ENCODE measurements at regions not wholly inside any gene's neighbourhood (a gene's known extent, or its start where the extent isn't known, plus 50 kb on each side); places are given as distances from the start of the nearest gene placed in this dataset.

- peaks cover 7 to 12% of the 10 kb centered on the region in 2 donors for H3K36me3 Mint-ChIP-seq
- no peak overlapping the region for H3K27ac Mint-ChIP-seq
- ATAC-seq (no peak), DNase-seq (ENCODE audit: low spot score in 2 of 2) (no peak)
- peaks cover 18 to 34% of the 10 kb centered on the region in 2 donors for H3K9me3 Mint-ChIP-seq
These were observed 55.1 kb upstream of the NSMCE3 start for GRCh38 chr15:29324746-29325145.

GRCh38 chr15:29323557-29323956 is 53.9 kb upstream of the NSMCE3 start:
- Mint-ChIP-seq H3K9me3 (peaks cover 18 to 34% of the 10 kb centered on the region in 2 donors), H3K27ac (no peak overlapping the region), H3K36me3 (peaks cover 7 to 12% of the 10 kb centered on the region in 2 donors)
- ATAC-seq, result no peak
- DNase-seq (ENCODE audit: low spot score in 2 of 2), result no peak

DNA sequence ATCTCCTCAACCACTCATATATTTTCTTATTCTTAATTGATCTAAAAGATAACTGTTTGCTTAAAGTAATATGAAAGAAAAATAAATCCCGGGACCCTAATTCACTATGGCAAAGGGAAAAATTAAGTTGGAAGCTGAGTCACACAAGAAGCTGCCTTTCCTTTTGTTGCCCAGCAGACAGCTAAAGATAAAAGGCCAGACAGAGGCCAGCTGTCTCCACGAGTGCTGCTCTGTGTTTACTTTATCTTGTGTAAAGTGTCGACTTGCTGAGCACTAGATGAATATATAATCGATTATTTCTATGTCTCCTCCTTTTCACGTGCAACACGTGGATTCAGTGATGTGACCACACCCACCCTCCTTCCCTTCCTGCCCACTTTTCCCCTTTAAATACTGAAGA is 52.8 kb upstream of the NSMCE3 start:
- Mint-ChIP-seq H3K36me3 (peaks cover 7 to 12% of the 10 kb centered on the region in 2 donors), H3K27ac (no peak overlapping the region), H3K9me3 (peaks cover 18 to 34% of the 10 kb centered on the region in 2 donors)
- ATAC-seq (no peak), DNase-seq (ENCODE audit: low spot score in 2 of 2) (no peak)

DNA sequence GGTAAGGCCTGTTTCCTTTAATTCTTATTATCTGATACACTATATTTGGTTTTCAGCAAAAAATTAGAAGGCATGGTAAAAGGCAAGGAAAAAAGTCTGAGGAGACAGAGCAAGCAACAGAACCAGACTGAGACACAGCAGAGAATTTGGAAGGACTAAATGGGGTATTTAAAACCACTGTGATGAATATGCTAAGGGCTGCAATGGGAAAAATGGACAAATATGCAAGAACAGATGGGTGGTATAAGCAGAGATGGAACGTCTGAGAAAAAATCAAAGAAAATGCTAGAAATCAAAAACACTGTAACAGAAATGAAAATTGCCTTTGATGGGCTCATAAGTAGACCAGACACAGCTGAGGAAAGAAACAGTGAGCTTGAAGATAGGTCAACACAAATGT is 50.8 kb upstream of the NSMCE3 start:
- DNase-seq (ENCODE audit: low spot score in 2 of 2), result no peak

GRCh38 chr15:29319823-29320222 is 50.2 kb upstream of the NSMCE3 start:
- no peak for ATAC-seq
- Mint-ChIP-seq H3K27ac (no peak overlapping the region), H3K9me3 (peaks cover 9 to 17% of the 10 kb centered on the region in 2 donors), H3K36me3 (peaks cover 0 to 9% of the 10 kb centered on the region in 2 donors)
- no peak for DNase-seq (ENCODE audit: low spot score in 2 of 2)

More for the DNA sequence above, 50.8 kb upstream of the NSMCE3 start:
- no peak overlapping the region for H3K27ac Mint-ChIP-seq
- H3K9me3 Mint-ChIP-seq, result peaks cover 13 to 23% of the 10 kb centered on the region in 2 donors
- peaks cover 0 to 12% of the 10 kb centered on the region in 2 donors for H3K36me3 Mint-ChIP-seq
- no peak for ATAC-seq

All from activated naive CD4-positive, alpha-beta T cell treated with anti-CD3 and anti-CD28 coated beads, Interleukin-2, amount 50 U/mL, for 72 hours (primary cell).